GM21367 (cell line): ENCODE measurements at regions not wholly inside any gene's neighbourhood (a gene's known extent, or its start where the extent isn't known, plus 50 kb on each side); places are given as distances from the start of the nearest gene placed in this dataset.
"Not testable (repeated sequence)": the region's sequence is repeated elsewhere in the genome, so short reads cannot be mapped to it uniquely, and the experiment has no call there.

Source experiments
- ATAC-seq: cut with Tn5 transposase; IDR thresholded peaks from one replicate; pipeline ENCODE4 v1.9.1; 2021; ENCODE audit not compliant: unreplicated experiment

- peak; percentile 100 for ATAC-seq
Measured at GRCh38 chr6:97669191-97670031, 386.4 kb upstream of the MMS22L start.

GRCh38 chr6:97674802-97675201, 391.8 kb upstream of the MMS22L start:
- ATAC-seq, result no peak

- ATAC-seq, result no peak
Measured at GRCh38 chr6:97677626-97678025, 394.6 kb upstream of the MMS22L start.

GRCh38 chr6:97687916-97688315, 404.9 kb upstream of the MMS22L start:
- no peak for ATAC-seq

DNA sequence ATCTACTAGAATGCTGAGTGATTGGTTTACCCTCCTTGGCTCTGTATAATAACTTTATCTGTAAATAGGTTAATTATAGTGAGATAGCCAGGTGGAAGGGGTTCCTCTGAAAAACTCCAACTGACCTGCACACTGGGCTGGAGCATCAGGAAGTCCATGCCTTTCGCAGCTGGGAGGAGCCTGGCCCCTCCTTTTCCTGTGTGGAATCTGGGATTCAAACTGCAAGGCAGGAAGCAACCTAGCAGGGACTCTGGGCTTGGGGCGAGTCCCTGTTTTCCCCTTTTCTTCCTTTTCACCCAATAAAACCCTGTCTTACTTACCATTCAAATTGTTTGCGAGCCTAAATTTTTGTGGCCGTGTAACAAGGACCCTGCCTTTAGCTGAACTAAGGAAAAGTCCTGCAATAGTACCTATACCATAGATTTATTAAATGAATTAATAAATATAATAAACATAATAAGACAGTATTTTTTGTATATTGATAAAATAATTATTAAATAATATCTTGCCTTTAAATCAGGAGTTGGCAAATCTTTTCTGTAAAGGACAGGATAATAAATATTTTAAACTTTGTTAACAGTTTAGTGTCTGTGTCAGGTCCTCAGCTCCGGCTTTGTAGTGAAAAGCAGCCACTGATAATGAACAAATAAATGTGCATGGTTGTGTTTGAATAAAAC, 406.2 kb upstream of the MMS22L start:
- no peak for ATAC-seq

DNA sequence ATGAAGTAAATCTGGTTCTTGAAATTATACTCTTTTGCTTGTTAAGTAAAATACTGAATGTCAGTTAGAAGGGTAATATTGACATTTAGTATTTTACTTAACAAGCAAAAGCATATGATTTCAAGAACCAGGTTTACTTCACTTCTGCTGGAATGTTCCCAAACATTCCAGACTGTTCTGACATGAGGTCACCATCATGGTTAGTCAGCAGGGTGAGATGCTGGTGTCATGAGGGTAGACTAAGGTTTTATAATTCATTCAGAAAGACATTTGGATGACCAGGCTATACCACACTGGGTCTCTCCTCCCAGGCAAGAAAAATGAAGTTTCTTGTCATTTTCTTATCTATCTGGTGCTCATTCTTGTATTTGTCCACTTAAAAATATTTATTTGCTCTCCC, 414.4 kb upstream of the MMS22L start:
- no peak for ATAC-seq

- no peak for ATAC-seq
Measured at GRCh38 chr6:97701801-97702200, 418.8 kb upstream of the MMS22L start.

DNA sequence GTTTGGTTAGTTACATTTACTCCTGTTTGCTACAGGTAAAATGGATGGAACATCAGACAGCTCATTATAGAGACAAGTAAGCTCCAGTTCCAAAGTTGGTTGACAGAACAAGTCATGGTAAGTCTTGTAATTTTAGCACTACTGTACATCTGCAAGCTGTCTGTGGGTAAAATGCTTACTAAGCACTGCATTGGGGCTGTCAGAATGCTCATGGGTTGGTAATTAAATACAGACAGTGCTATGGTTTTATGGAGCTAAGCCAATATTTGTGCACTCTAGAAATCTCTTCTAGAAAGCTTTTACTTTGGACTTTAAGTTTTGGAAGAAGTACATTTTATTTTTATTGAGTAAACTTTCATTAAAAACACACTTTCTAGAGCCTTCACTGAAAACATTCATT, 419.2 kb upstream of the MMS22L start:
- ATAC-seq, result no peak

GRCh38 chr6:97703661-97704060, 420.6 kb upstream of the MMS22L start:
- ATAC-seq, result no peak

DNA sequence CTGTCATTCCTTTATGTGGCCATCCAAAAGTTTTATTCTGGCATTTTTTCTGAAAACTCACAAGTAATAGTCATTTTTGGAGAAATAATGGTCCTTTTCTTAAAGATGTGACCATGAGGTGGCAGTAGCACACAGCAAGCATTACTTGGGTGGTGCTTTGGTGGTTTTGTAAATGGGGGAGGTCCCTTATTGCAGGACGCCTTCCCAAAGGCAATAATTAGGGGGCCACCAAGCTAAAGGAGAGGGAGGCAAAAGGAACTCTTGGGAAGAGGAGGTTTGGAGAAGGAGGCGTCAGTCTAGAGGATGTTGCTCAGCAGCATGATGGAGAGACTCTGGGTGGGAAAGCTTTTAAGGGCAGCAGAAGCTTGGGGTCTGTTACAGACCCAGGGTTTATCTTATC, 422.6 kb upstream of the MMS22L start:
- ATAC-seq, result no peak

GRCh38 chr6:97712751-97713150, 429.7 kb upstream of the MMS22L start:
- ATAC-seq, result no peak

DNA sequence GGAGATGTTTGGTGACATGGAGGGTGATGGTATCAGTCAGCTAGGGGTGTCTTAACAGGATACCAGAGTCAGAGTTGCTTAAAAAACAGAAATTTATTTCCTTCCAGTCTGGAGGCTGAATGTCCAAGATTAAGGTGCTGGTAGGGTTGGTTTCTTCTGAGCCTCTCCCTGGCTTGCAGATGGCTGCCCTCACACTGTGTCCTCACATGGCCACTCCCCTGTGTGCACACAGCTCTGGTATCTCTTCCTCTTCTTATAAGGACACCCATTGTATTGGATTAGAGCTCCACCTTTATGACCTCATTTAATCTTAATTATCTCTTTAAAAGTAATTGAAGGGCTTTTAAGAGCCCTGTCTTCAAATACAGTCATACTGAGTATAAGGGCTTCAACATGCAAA, 431.8 kb upstream of the MMS22L start:
- ATAC-seq, result no peak

DNA sequence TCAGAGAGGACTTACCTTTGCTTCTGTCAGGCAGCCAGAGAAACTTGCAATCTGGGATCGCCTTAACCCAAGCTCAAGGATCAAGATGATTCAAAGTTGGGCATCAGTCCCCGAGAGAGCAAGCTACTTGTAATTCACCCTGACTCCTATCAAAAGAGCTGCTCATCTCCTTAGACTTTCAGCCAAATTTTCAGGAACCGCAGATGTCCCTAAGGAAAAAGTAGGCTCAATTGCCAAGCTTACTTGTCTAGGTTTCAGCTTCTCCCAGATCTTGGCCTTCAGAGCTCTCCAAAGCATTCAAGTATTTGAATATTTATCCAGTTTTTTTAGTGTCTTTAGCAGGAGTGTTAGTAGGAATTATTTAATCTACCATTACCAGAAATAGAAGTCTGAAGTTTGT, 434.1 kb upstream of the MMS22L start:
- no peak for ATAC-seq

DNA sequence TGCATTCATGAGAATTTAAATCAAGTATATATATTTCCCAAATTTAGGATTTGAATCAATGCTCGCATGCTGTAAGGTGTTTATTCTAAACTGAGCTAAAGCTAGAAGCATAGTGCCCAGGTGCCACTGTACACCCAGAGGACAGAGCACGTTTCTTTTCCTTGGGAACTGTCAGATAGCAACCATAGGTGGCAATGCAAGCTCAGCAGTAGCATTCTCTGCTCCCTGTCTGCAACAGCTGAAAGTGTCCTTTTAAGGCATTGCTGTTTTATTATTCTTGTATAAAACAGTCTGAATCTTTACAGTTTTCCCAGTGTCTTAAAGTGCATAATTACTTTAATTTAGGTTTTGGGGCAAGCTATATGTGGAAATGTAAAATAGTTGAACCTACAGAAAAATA, 443.4 kb upstream of the MMS22L start:
- ATAC-seq, result no peak

DNA sequence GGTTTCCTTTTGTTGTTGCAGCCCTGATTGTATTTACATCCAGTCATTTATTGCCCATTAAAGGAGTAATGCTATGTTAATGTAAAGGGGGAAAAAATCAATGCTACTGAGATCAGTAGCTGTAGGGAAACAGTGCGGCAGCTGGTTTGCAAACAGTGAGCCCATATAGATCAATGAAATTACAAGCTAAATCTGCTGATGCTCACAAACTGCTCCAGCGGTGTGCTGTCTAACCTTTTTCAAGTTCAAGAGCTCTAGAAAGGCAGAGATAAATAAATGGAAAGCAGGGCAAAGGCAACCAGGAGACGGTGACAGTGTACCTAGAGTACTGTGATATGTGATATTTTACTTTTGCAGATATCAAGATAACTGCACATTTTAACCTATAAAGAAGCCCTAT, 449.0 kb upstream of the MMS22L start:
- ATAC-seq, result no peak

DNA sequence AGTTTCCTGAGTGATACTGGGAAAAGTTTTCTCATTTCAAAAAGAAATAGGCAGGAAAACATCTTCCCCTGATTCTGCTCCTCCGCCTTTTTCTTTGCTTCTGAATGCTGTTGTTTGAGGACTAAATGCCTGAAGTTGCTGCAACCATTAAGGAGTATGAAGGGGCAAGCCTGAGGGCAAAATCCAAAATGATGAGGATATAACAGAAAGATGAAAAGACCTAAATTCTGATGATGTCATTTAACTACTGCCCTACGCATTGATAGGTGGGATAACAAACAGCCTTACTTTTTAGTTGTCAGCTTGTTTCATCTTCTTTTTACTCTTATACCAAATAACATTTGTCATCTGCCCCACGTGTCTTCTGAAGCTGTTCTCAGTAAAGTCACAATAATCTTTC, 474.6 kb upstream of the MMS22L start:
- ATAC-seq, result no peak

GRCh38 chr6:97765461-97765860, 482.4 kb upstream of the MMS22L start:
- no peak for ATAC-seq

GRCh38 chr6:97771372-97771771, 488.4 kb upstream of the MMS22L start:
- no peak for ATAC-seq

DNA sequence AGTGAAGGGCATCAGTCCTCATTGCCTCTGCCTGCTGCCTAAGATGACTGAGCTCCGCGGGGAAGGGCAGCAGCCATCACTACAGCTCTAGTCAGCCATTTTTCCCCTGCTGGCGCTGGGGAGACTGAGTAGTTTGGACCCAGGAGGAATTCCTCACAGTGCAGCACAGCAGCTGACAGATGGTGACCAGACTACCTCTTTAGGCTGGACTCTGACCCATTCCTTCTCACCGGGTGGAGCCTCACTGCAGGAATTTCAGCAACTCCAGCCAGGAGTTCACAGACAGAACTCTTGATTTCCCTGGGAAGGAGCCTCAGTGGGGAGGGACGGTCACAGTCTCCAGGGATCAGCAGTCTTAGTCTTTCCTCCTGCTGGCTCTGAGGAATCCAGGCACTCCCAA, 492.0 kb upstream of the MMS22L start:
- ATAC-seq, result no peak

- no peak for ATAC-seq
Measured at GRCh38 chr6:97778290-97779038, 495.4 kb upstream of the MMS22L start.

- ATAC-seq, result not testable (repeated sequence)
Measured at GRCh38 chr6:97779039-97779766, 496.2 kb upstream of the MMS22L start.
